Stomach (tissue), 4 donors: ENCODE measurements at regions not wholly inside any gene's neighbourhood (a gene's known extent, or its start where the extent isn't known, plus 50 kb on each side); places are given as distances from the start of the nearest gene placed in this dataset.

Experiments
- EP300 ChIP-seq: sonication (generic); formaldehyde crosslinking; IDR thresholded peaks from one replicate; pipeline ENCODE4 v1.6.1; 2017; ENCODE audit warnings: antibody characterized with exemption
- POLR2AphosphoS5 ChIP-seq, 3 donors: sonication (generic); formaldehyde crosslinking; IDR thresholded peaks; one replicate each; pipeline ENCODE4 v1.6.1; 2016; ENCODE audit warnings: antibody characterized with exemption in 3 of 3
- TF ChIP-seq, protein P1 (sequence below), 7 experiments: fragments of 450-650 bp in 4 of 7; fragments of 200-600 bp in 3 of 7; sonication (generic) in 3 of 7; IDR thresholded peaks; one replicate each; pipeline ENCODE4 v1.5.1; 2016 to 2019; ENCODE audit warnings: antibody characterized with exemption in 7 of 7, control low read depth in 2 of 7, mild to moderate bottlenecking in 1 of 7

DNA sequence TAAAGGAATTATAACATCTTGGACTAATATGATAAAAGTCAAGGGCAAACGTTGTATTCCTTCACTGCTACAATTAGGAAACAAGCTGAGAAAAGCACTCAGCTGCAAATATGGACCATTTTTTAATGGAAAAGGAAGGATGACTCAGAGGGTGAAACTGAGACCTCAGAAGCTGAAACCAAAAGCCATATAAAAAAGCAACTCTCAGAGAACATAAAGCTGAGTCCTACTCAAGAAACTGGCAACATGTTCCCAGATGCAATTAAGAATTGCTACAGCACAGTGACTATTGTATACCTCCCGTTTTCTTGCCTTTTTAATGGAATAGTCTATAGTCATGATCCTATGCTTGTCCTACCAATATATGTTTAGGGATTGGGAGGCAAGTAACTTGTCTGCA lies 1106.4 kb upstream of the INTU start:
- TF ChIP-seq, protein P1, sequence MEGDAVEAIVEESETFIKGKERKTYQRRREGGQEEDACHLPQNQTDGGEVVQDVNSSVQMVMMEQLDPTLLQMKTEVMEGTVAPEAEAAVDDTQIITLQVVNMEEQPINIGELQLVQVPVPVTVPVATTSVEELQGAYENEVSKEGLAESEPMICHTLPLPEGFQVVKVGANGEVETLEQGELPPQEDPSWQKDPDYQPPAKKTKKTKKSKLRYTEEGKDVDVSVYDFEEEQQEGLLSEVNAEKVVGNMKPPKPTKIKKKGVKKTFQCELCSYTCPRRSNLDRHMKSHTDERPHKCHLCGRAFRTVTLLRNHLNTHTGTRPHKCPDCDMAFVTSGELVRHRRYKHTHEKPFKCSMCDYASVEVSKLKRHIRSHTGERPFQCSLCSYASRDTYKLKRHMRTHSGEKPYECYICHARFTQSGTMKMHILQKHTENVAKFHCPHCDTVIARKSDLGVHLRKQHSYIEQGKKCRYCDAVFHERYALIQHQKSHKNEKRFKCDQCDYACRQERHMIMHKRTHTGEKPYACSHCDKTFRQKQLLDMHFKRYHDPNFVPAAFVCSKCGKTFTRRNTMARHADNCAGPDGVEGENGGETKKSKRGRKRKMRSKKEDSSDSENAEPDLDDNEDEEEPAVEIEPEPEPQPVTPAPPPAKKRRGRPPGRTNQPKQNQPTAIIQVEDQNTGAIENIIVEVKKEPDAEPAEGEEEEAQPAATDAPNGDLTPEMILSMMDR (IDR thresholded peaks at IDR 0.05) = no peak
- TF ChIP-seq EP300 = no peak
- no peak for TF ChIP-seq POLR2AphosphoS5 (IDR thresholded peaks at IDR 0.05)
